ENCODE measurements at regions not wholly inside any gene's neighbourhood (a gene's known extent, or its start where the extent isn't known, plus 50 kb on each side); places are given as distances from the start of the nearest gene placed in this dataset.

- TF ChIP-seq CTCF (IDR thresholded peaks at IDR 0.05) (no peak), POLR2A (IDR thresholded peaks at IDR 0.05) (no peak)
Observed at GRCh38 chr3:107103786-107104185, 273.5 kb upstream of the CCDC54 start.

Measured in body of pancreas (tissue), 4 donors.